HUDEP-2 (cell line): ENCODE measurements at regions not wholly inside any gene's neighbourhood (a gene's known extent, or its start where the extent isn't known, plus 50 kb on each side); places are given as distances from the start of the nearest gene placed in this dataset.
A peak's percentile ranks its signal among the peaks of the same experiment; 100 is the strongest.

Experiments used
- DNase-seq, 76 experiments: peaks; one replicate each; lab custom pipeline; 2025; ENCODE audit not compliant: unreplicated experiment in 76 of 76; lab: John Stamatoyannopoulos, UW

DNA sequence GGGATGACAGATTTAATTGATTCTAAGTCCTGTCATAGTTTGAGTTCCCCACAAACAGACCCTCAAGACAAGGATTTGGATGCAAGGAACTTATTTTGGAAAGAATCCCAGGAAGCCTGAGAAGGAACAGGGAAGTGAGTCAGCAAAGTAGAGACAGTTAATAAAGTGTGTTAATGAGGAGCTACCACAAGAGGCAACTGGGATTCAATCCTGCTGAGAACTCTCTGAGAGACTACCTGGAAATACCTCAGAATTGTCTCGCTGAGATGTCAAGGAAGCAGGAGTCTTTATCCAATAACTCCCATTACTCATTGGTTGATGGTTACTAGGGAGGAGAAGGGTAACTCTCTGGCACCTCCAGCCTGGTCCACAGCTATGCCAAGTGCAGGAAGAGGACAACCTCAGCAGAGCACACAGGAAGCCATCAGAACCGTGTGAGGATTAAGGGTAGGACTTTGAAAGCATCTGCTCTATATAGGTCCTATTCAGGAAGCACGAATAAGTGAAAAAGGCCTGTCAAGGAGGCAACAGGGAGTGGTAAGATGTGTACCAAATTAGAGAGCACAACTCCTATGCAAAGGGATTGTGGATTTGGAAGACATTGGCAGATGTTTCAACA lies 311.1 kb upstream of the KCNH8 start:
- DNase-seq = no peak

DNA sequence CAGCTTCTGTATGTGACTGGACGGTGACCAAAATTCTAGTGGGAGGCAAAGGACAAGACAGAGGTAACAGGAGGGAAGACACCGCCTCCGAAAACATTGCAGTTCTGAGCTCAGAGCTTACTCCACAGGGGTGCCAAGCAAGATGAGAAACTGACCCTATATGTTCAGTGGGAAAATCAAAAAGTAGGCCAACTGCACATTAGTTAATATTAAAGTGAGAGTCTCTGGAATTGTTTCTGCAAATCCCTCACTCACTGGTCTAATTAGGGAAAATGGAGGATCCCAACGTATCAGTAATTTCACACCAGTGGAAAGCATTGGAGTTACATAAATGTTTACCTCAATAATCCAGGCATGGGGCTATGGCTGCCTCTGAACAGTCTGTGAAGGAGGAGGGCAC lies 313.3 kb upstream of the KCNH8 start:
- DNase-seq = no peak

DNA sequence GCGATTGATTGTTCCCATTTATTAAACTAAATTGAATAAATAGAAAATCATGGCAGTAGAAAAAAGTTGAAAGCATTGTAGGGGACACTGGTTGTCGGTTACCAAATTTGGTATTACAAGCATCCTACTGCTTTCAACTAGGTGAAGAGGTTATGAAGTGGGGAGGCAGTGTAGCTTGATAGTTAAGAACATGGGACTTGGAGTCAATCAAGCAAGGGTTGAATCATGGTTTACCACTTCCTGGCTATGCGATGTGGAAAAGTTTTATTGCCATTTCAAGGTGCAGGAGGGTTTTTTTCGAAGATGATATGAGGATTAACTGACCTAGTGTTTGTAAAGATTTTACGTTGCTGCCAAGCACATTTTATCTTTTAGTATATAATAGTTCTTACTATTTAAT lies 318.2 kb upstream of the KCNH8 start:
- DNase-seq = no peak

DNA sequence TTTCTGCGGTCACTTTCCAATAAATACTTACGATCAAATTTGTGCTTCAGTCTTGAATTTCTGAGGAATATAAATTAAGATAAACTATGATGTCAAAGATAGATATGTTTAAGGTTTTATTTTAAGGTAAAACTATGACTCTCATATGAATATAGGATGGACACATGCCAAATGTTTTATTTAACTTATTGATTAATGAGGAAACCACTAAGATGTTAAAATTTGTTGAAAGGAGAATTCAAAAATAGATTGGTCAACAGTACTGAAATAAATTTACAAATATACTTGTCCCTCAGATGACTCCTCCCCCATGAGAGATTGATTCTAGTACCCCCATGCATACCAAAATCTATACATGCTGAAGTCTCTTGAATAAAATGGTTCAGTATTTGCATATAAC lies 319.7 kb upstream of the KCNH8 start:
- no peak for DNase-seq

DNA sequence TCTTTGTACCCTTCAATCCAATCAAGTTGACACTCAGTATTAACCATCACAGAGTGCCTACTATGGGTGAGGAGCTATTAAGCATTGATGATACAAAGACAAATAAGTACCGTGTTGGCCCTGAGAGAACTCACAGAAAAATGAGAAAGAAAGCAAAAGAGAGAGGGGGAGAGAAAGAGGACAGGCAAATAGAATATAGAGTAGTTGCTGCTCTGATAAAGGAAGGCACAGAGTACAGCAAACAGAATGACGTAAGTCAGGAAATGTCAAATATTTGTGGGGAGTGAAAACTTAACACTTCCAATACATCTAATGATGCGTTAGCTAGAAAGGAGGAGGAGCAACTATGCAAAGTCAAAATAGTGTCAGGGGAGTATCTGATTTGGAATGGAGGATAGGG lies 320.6 kb upstream of the KCNH8 start:
- DNase-seq = no peak

DNA sequence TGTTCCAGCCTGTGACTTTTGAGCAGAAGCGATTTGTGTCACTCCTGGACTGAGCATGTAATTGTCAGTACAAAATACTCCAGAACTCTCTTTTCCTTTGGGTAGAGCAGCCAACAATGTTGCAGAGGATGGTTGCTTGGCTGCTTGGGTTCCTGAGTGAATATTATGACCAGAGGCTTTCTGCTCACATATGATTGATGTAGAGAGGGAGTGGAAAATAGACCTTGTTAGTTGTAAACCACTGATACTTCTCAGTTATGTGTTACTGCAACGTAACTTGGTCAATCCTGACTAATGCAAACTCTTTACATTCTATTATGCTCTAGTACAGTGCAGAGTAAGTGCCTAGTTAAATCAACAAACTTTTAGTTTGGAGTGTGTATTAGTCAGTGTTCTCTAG lies 322.6 kb upstream of the KCNH8 start:
- DNase-seq = no peak

DNA sequence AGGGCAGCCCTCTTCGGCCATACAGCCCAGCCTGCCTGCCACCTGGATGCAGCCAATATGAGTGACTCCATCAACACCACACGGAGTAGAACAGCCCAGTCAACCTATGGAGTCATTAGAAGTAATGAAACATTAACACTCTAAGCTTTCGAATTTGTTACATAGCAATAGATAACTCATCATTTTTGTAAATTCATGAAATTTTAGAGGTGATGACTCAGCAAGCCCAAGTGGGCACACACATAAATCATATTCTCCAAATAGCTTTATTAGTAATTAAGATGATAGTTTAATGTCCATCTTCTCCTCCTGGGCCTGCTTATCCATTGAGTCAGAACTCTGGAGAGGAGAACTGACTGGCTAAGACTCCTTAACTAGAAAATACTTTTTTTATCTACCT lies 335.0 kb upstream of the KCNH8 start:
- no peak for DNase-seq

DNA sequence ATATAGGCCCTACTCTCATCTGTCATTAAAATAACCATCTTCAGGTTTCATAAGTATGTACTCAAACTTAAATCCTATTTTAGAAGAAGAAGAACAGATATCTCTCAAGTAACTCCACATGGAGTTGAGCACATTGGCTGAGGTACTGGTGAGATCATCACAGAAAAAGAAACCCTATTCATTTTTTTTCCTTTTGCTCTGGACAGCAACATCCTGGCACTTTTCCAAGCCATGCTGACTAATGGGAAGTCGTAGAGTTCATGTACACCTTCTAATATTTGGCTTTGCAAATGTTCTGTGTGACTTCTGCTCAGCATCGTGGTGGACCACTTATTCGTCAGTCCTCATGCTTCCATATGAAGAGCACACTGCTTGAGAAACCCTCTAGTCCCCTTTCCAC lies 336.0 kb upstream of the KCNH8 start:
- peak in 4 of 76 experiments; percentile 2 to 13 (median 5) for DNase-seq

DNA sequence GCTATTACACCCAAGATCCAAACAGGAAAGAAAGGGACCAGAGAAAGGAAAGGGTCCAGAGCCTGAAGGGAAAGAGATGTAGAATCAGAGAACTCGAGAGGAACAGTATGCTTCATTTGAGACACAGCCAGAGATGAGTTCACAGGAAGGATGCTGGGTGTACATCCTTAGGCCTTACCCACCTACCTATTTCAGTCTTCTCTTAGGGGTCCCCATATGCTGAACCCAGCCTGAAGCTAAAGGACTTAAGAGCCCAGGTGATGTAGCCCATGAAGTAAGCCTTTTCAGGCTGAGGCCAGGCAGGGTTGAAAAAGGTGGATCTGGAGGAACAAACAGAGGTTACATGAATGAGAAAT lies 338.0 kb upstream of the KCNH8 start:
- no peak for DNase-seq

DNA sequence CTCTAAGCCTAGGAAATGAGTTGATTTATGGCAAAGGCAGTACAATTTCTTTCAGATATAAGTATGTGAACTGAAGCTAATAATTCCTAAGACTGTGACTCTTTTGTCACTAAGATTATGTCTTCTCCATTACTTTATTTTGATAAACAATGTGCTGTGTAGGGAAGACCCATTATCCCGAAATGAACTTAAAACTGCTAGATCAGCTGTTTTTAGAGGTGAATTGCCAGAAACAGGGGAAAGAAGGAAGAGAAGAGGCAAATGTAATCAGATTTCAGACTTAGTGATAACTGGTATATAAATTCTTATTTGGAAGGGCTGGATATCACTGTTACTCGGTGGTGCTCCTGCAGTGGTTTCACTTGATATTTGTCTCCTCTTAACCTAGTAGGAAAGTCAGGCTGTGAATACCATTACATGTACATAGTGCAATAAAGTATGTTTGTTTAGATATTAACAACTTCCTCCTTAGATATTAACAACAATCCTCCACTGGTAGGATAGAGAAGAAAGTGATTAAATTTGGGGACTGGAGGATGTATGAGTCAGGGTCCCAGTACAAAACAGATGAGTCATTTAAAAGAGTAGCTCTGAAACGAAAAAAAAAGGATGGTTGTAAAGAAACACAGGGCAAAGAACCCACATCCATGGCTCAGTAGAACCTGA lies 338.5 kb upstream of the KCNH8 start:
- DNase-seq = no peak

DNA sequence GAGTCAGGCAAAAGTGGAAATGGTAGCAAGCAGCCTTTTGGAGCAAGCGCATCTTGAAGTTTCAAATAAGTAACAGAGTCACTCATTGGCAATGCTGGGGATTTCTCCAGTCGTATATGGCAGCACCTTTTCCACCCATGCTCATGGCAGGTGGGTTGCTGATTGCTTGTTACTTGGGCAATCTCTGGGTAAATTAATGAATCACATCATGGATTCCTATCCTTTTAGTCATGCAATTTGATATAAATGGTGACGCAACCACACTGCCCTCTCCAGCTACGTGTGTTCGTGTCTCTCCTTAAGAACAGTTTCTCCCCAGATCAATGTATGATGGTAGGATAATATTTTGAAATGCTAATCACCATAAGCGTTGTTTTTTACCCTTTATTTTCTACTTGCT lies 339.9 kb upstream of the KCNH8 start:
- no peak for DNase-seq

DNA sequence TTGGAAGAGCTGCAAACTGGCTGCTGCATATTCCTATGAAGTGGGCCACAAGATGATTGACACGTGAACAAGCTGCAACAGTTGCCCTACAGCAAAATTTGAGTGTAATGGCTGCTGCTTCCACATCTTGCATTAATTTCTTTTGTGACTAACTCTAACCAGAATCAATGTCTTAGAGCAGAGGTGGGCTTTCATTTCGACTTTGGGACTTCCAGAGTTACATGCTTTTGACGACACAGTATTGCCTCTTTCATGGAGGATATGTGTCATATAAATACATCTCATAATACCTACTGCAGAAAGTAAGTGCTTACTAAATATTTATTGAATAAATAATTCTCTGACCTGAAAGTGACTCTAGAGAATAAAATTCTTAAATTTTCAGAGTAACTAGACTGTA lies 340.7 kb upstream of the KCNH8 start:
- DNase-seq = no peak

DNA sequence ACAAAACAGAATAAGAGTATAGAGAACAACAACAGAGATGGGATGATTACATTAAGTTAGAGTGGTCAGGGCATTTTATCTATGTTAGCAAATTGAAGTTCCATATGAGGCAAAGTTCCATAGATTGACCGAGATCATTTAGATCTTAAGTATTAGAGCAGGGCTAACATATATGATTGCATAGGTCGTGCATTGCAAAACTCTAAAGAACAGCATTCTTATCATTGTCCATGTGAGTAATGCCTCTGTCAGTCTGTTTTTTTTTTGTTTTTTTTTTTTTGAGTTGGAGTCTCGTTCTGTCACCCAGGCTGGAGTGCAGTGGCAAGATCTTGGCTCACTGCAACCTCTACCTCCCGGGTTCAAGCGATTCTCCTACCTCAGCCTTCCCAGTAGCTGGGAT lies 341.7 kb upstream of the KCNH8 start:
- no peak for DNase-seq

DNA sequence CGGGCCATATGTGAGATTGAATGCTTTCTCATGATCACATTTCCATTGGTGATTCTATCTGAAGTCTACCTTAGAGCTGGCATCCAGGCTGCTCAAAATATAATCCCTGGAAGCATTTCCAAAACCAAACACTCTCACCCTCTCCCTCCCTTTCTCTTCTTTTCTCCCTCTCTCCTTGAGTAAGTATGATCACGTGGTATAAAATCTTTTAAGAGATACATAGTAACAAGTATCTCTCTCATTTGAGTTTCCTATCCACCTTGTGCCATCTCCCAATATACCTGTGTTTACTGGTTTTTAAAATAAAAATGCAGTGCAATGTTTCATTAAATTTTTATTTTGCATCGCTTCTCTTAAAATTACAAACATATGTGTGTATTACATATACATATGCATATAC lies 350.9 kb upstream of the KCNH8 start:
- no peak for DNase-seq

DNA sequence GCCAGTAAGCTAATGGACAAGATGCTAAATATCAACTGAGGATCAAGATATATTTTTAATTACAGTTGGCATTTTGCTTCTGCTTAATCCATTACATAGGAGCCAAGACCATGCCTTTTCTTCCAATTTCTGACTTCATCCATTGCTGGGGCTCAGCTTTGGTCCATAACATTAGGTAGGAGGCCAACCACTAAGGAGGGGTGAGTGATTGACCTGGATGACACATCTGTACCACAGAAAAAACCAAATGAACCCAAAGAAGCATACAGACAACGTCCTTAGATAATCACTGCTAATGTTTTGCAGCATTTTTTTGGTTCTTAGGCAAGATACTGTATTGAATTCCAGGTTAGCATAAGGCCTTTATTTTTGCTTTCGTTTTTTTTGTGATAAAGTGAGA lies 353.2 kb upstream of the KCNH8 start:
- DNase-seq = no peak

DNA sequence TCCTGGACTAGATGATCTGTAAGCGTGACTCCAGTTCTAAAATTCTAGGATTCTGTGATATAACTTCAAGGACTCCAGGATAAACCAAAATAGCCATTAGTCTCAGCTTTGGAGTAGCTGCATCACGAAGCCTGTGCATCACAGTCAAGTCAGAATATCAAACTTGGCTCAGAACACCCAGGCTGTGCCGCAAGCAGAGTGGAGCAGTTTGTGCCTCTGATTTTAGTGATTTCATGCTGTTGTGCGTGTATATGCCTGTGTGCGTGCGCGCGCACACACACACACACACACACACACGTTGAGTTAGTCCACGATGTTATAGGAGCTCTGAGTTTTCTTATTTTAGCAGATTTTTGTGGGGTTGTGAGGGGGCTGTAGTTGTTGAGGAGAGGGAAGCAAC lies 356.6 kb upstream of the KCNH8 start:
- DNase-seq = no peak

DNA sequence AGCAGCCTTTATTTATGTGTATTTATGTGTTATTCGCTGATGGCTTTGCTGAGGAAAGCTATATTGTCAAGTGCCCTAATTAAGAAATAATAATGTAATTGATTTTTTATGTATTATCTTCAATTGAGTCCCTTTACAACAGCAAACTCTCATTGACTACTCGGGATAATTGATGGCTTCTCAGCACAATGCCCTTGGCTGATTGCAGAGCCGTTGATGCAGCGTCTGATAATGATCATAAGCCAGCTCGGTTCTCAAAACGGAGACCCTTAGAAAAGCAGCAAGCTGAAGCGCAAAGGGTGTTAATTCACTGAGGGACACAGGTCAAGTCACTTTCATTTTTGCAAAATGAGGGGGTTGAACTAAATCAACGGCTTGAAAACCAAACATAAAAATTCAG lies 357.1 kb upstream of the KCNH8 start:
- no peak for DNase-seq

DNA sequence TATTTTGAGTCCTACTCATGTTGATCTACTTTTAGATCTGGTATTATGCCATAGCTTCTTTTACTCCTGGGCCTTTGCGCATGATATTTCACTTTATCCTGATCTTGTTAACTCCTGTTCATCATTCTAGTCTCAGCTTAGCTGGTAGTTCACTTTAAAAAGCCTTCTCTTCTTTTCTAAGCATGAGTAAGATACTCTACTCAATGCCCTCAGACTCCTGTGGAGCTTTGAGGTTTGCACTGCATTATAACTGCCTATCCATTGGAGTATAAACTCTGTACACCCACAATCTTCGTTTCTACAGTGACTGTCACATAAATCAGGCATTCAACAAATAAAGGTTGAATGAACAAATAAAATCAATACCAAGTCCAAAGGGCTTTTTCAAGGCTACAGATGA lies 357.9 kb upstream of the KCNH8 start:
- DNase-seq = no peak

DNA sequence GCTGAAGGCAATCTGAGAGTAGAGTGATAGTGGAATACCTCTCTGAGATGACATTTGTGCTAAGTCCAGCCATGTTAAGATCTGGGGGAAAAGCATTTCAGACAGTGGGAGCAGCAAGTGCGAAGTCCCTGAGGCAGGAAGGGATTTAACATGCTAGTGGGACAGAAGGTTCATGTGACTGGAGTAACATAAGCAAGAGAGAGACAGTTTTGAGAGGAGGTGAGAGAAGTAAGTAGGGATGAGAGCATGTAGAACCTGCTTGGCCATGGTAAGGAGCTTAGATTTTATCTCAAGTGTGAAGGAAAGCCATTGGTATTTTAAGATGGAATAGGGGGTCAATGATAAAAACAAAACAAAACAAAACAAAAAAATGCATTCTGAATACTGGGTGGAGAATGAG lies 358.6 kb upstream of the KCNH8 start:
- no peak for DNase-seq

DNA sequence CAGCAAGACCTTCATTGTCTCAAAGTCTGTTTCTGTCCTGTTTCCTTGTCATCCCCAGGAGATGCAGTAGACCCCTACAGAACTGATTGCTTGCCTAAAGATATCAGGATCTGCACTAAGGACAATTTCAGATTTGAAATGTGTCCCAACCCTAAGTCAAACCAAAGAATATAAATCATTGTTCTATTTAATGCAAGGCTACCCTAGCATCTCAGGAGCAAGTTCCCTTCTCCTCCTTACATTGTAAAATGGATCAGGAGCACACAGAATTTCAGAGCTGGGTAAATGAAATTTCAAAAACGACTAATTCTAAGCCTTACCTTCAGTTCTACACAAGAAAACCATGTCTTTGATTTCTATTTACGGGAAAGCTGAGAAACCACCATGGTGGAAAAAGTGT lies 360.9 kb upstream of the KCNH8 start:
- no peak for DNase-seq

DNA sequence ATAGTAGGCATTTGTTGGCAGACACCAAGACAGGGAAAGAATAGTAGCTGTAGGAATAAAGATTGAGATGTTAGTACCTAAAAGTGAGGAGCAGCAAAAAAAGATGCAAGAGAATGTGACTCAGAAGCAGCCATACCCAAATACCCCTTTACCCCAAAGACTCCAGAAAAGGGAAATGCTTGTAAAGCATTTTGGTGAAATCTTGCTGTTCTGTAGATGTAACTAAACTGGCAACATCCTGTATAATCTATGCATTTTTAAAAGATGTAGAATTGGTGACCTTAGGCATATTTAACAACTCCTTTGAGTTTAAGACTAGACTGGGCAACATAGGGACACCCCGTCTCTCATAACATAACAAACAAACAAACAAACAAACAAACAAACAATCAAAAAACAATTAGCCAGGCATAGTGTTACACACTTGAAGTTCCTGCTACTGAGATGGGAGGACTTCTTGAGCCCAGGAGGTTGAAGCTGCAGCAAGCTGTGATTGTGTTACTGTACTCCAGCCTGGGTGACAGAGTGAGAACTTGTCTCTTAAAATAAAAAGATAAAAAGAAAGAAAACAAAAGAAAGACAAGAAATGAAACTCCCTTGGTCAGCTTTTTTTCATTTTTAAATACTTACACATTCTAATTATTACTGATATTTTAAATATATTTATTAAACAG lies 361.5 kb upstream of the KCNH8 start:
- no peak for DNase-seq

DNA sequence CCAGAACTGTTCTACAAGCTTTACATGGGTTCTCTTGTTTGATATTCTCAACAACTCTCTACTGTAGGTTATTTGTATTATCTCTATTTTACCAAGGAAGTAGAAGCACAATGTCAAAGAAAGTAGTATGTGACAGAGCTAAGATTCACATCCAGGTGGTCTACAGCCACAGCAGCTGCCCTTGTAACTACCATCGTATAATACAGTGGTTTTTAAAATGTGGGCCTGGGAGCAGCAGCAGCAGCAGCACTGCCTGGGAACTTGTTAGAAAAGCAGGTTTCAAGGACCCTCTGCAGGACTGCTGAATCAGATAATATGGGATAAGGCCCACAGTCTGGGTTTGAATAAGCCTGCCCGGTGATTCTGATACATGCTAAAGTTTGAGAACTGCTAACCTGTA lies 357.1 kb upstream of the SATB1 start:
- no peak for DNase-seq

DNA sequence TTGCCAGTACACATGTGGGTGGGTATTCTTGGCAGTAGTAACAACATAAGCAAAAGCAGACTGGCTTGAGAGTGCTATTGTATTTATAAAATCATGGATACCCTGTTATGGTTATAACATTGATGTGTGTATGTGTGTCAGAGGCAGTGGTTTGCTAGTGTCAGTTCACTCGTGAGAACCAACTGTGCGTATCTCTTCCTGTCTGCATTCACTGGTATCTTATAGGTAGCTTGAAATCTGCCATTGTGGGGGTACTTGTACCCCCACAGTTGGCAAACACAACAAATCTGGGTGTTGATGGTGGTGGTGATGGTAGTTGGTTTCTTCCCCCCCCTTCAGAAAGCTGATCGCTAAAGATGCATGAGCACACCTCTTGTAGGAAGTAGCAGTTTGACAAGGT lies 355.8 kb upstream of the SATB1 start:
- DNase-seq = no peak
